GM12878 (cell line): ENCODE measurements at regions not wholly inside any gene's neighbourhood (a gene's known extent, or its start where the extent isn't known, plus 50 kb on each side); places are given as distances from the start of the nearest gene placed in this dataset.

Experiments
- IRF4 ChIP-seq: IDR thresholded peaks from 2 replicates; pipeline ENCODE4 v1.6.1; 2011; ENCODE audit warnings: low read depth, low read length
- SMC3 ChIP-seq: IDR thresholded peaks from 2 replicates; pipeline ENCODE4 v1.6.1; 2011; ENCODE audit warnings: low read length, improper control_type of control experiment, borderline replicate concordance

DNA sequence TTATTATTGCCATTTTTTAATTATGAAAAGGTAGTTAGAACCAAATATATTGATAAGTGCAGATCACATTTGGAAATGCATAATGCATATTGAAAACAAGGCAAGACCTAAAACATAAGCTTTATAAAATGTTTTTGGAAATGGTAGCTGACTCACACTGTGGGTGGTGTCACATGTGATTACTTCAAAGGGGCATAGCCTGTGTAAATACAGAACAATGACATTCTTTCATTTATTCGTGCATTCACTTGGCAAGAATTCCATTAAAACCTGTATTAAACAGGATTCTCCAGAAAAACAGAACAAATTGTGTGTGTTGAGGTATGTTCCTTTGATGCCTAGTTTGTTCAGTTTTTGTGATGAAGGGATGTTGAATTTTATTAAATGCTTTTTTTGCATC is 427.3 kb upstream of the ST6GAL2 start:
- TF ChIP-seq IRF4 (no peak), SMC3 (no peak)
